ENCODE measurements at regions not wholly inside any gene's neighbourhood (a gene's known extent, or its start where the extent isn't known, plus 50 kb on each side); places are given as distances from the start of the nearest gene placed in this dataset.

DNA sequence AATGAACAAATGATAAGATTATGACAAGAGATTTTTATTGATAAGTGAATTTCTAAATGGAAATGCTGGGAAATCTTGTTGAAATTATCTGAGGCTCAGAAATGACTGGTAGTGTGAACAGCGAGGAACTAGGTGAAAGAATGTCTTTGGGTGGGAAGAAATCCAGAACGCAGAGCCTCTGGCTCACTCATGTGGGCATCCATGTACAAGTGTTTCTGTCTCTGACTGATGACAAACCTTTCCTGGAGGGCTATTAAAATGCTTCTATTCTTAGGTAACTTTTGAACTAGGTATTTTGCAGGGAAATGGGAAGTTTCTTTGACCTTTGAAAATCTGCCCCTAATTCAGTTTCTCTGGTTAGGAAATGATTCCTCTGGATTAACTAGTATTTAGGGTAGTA lies 598.6 kb downstream of the SLC4A3 start:
- no peak for TF ChIP-seq ZFX (IDR thresholded peaks at IDR 0.05; ENCODE audit: borderline replicate concordance)
- TF ChIP-seq, protein P1, sequence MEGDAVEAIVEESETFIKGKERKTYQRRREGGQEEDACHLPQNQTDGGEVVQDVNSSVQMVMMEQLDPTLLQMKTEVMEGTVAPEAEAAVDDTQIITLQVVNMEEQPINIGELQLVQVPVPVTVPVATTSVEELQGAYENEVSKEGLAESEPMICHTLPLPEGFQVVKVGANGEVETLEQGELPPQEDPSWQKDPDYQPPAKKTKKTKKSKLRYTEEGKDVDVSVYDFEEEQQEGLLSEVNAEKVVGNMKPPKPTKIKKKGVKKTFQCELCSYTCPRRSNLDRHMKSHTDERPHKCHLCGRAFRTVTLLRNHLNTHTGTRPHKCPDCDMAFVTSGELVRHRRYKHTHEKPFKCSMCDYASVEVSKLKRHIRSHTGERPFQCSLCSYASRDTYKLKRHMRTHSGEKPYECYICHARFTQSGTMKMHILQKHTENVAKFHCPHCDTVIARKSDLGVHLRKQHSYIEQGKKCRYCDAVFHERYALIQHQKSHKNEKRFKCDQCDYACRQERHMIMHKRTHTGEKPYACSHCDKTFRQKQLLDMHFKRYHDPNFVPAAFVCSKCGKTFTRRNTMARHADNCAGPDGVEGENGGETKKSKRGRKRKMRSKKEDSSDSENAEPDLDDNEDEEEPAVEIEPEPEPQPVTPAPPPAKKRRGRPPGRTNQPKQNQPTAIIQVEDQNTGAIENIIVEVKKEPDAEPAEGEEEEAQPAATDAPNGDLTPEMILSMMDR (IDR thresholded peaks at IDR 0.05): no peak
- H3K27ac ChIP-seq: no peak overlapping the region

DNA sequence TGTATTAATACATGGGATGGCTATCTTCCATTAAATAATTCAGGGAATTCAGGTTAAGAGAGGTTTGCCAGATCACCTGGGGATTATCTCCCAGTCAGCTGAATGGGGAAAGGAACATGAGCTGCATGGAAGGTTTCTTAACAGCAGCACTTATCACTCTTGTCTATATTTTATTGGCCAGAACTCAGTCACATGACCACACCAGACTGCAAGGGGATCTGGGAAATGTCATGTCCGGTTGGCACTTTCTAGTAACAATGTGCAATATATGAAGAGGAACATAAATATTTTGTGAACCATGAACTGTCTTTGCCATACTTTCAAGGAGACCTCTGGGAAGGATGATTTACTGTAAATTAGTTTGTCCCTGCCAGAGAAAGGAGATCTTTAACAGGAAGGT lies 599.1 kb downstream of the SLC4A3 start:
- TF ChIP-seq, protein P1 (IDR thresholded peaks at IDR 0.05): no peak
- no peak for TF ChIP-seq ZFX (IDR thresholded peaks at IDR 0.05; ENCODE audit: borderline replicate concordance)
- H3K27ac ChIP-seq: no peak overlapping the region

DNA sequence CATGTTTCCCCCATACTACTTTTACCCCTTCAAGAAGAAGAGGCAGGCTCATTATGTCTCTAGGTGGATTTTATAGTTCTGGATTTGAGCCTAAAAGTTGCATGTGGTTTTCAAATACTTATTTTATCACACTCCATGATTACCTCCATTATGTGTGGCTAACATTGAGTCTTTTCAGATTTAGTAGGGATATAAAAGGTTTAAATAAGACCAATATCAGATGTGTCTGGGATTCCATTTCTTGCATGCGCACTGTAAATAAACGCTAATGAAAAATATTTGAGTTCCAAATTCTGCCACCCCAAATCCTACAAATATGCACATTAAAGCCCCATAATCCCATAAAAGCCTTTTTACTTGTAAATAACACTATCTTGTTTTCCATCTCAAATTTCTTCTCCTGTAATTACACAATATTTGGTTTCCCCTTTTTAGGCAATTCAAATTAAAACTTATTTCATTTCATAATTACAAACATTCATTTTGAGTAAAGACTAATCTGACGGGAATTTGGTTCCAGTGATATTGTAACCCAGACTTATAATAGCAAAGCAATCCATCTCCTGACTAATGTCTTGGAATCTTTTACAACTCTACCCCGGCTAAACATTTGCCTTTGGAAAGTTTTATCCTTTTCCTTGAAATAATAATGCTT lies 600.0 kb downstream of the SLC4A3 start:
- TF ChIP-seq, protein P1 (IDR thresholded peaks at IDR 0.05): no peak
- TF ChIP-seq ZFX (IDR thresholded peaks at IDR 0.05; ENCODE audit: borderline replicate concordance): no peak
- no peak overlapping the region for H3K27ac ChIP-seq

DNA sequence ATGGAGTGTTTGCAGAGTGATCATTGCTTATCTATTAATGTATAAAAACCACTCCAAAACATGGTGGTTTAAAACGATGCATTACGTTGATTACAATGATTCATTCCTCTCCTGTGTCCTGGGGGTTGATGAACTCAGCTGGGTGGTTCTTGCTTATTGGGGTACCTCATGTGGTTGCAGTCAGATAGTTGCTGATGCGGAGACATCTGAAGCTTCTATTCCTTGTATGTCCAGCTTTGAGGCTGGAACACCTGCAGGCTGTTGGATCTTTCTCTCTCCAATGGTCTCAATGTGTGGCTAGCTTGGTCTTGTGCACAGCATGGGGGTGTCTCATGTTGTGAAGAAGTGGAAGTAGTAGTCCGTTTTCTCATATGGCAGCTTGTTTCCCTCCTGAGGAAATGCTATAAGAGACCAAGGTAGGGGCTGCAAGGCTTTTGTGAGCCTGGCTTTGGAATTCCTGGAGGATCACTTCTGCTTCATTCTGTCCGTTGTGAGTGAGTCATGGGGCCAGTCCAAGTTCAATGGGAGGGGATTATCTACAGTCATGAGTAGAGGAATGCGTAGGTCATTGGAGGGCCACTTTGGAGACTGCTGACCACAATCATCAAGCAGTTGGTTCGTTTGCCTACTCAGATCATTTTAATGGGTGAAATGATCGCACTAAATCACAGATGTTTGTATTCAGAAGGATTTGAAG lies 601.0 kb downstream of the SLC4A3 start:
- no peak for TF ChIP-seq ZFX (IDR thresholded peaks at IDR 0.05; ENCODE audit: borderline replicate concordance)
- TF ChIP-seq, protein P1 (IDR thresholded peaks at IDR 0.05): no peak
- H3K27ac ChIP-seq: no peak overlapping the region

DNA sequence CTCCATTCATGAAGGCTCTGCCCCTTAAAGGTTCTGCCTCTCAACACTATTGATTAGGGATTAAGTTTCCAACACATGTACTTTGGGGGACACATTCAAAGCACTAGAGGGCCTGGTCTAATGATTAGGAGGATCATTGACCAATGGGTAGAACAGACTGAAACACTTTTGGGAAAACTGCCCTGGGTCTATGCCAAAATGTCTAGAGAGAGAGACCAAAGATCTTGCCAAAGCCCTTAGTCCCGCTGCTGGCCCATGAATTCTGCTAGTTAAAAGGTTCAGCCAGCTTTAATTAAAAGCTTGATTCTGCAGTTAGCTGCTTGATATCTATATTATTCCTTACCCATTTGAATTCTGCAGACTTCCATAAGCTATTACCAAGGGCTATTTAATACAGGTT lies 613.2 kb downstream of the SLC4A3 start:
- H3K27ac ChIP-seq: no peak overlapping the region
- TF ChIP-seq, protein P1 (IDR thresholded peaks at IDR 0.05): no peak
- TF ChIP-seq ZFX (IDR thresholded peaks at IDR 0.05; ENCODE audit: borderline replicate concordance): no peak

DNA sequence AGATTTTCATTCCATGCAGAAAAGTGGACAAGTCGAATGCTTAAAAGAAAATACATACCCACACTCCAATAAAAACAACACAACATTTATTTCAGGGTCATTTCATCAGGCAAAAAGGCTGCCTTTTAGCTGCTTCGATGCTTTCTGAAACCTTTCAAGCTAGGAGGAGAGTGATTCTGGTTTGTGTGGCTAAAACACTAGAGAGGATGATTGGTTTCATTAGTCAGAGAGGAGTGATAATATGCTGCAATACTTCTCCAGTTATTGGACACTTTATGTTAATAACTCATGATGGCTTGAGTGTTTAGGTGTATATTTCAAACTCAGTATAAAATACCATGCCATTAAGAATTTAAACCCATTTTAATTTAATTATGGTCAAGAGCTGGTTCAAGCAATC lies 614.0 kb downstream of the SLC4A3 start:
- TF ChIP-seq ZFX (IDR thresholded peaks at IDR 0.05; ENCODE audit: borderline replicate concordance): no peak
- TF ChIP-seq, protein P1 (IDR thresholded peaks at IDR 0.05): no peak
- H3K27ac ChIP-seq: no peak overlapping the region

DNA sequence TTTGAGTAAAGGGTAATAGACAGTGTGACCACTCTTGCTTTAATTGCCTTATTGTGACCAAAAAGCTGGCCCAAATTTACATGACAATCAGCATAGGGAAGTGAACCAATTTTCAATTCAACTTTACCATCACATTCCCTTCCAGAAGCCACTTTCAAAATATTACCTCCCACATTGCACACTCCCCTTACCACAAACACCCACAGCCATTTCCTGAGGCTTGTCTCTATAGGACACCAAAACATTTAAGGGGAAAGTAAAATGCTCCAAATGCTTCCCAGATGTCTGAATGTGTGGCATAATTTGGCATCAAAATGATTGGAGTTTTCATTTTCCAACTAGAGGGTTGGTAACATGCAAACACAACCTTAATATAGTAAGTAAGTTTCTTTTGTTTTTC lies 616.1 kb downstream of the SLC4A3 start:
- TF ChIP-seq, protein P1 (IDR thresholded peaks at IDR 0.05): no peak
- no peak for TF ChIP-seq ZFX (IDR thresholded peaks at IDR 0.05; ENCODE audit: borderline replicate concordance)
- H3K27ac ChIP-seq: no peak overlapping the region

All from 22Rv1 (cell line).